Hypothalamus (tissue), 51 donors: ENCODE measurements at regions not wholly inside any gene's neighbourhood (a gene's known extent, or its start where the extent isn't known, plus 50 kb on each side); places are given as distances from the start of the nearest gene placed in this dataset.

Experiments used
- DNase-seq, 51 donors: peaks; one replicate each; lab custom pipeline; 2025; lab: John Stamatoyannopoulos, UW

DNA sequence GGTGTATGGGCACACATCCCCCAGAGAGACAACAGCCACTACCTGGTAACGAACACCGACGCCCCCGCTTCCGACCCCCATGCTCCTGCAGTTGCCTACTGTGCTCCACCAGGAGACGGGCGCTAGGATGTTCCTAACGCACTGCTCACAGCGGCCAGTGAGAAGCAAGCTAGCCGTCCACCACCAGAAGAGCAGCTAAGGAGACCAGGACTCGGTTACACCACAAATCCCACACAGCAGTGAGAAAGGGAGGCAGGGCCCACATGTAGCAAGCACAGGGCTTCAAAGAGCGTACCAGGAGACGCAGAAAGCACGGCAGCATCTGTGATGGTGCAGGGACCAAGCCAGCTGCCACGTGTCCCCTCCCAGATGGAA lies 117.0 kb downstream of the NCOR2 start:
- DNase-seq, result peak in 2 of 51 donors; percentile 11 to 34

- DNase-seq, result peak in 1 of 51 donors; percentile 33
Observed at GRCh38 chr12:124449623-124450375, 117.6 kb downstream of the NCOR2 start.

- no peak for DNase-seq
Observed at GRCh38 chr12:124448955-124449622, 118.3 kb downstream of the NCOR2 start.

- DNase-seq, result no peak
Observed at GRCh38 chr12:124448241-124448954, 119.0 kb downstream of the NCOR2 start.

DNA sequence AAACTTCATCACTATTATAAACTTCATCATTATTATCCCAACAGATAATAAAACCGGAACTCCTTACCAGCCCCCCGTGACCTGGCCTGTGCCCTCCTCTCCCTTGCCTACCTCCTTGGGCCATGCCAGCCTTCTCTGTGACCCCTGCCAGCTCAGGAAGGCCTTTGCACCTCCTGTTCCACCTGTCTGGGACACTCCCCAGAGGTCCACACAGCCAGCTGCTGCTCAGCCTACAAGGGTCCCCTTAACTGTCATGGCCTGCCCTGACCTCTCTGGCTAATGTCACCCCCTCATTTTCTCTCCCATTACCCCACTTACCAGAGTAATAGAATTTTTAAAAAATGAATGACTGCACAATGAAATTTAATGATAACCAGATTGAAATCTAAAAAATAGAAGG lies 121.0 kb downstream of the NCOR2 start:
- no peak for DNase-seq

DNA sequence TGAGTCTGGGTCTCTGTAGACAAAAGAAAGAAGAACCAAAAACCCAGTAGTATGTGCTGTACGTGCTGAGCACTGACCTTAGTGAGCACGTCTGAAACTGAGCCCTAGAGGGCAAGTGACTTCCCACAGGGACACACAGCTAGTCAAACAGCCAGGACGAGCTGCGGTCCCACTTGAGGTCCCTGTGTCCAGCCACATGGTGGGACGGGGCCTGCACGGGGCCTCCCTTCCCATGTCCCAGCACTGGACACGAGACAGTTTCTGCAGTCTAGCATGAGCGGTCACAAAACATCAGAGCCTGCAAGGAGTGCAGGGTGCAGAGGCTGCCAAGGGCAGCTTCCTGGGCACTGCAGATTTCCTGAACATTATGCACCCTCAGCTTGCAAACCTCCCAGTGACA lies 121.6 kb downstream of the NCOR2 start:
- no peak for DNase-seq

- no peak for DNase-seq
Observed at GRCh38 chr12:124445121-124445718, 122.2 kb downstream of the NCOR2 start.

- DNase-seq, result no peak
Observed at GRCh38 chr12:124443931-124444712, 123.3 kb downstream of the NCOR2 start.

DNA sequence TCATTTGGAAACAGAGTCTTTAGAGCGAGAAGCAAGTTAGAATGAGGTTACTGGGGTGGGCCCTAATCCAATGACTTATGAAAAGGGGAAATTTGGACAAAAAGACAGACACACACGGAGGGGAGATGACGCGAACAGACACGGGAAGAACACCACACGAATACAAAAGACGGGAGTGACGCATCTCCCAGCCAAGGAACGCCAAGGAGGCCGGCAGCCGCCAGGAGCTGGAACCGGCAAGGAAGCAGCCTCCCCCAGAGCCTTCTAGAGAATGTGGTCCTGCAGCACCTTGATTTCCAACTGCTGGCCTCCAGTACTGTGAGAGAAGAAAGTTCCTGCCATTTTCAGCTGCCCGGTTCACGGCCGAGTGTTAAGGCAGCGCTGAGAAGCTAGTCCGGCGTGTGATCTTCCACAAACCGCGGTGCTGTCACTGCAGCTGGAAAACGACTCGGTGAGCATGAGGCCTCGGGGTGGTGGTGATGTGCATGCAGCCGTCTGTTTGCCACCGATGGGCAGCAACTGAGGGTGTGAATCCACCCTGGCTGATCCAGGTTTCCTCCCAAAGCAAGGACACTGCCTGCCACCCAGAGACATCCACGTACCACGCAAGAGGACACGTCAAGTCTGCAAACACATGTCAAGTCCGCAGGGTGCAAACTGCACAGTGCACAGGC lies 124.5 kb downstream of the NCOR2 start:
- peak in 2 of 51 donors; percentile 16 to 51 for DNase-seq

- DNase-seq, result no peak
Observed at GRCh38 chr12:124442281-124442680, 125.1 kb downstream of the NCOR2 start.

- peak in 1 of 51 donors; percentile 50 for DNase-seq
Observed at GRCh38 chr12:124441443-124442194, 125.8 kb downstream of the NCOR2 start.

DNA sequence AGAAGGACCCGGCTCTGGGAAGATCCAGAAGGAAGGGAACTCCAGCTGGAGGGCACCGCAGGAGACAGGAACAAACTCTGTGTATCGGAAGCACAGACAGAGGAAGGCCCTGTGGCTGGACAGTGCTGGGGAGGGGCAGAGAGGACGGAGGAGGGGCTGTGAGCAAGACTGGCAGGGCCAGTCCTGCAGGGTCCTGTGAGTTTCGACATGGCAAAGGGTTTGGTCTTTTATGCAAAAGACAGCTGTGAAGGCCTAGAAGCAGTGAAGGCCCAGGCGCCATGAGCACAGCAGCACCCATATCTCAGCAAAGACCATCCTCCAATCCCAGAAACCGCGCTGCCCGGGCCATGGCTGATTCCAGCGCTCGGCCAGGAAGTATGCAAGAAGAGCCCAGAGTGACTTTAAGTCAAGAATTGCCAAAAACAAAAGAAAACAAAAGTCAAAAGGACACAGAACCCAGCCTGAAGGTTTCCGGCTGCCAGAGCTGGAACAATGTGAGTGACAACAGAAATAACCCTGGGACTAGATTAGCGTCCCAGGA lies 126.5 kb downstream of the NCOR2 start:
- no peak for DNase-seq

- no peak for DNase-seq
Observed at GRCh38 chr12:124440031-124440626, 127.3 kb downstream of the NCOR2 start.

DNA sequence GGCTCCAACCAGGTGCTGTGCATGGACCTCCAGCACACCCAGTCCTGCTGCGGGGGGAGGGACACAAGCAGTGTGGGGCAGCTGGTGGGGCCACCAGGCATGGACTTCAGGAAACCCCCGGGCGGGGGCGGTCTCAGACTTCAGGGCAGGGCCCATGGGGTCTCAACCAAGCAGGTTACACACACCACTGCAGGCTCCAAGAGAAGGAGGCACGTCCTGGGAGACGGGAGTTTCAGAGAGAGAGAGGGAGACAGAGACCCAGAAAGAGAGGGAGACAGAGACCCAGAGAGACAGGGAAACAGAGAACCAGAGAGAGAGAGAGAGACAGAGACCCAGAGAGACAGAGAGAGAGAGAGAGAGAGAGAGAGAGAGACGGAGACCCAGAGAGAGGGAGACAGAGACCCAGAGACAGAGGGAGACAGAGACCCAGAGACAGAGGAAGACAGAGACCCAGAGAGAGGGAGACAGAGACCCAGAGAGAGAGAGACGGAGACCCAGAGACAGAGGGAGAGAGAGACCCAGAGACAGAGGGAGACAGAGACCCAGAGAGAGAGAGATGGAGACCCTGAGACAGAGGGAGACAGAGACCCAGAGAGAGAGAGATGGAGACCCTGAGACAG lies 128.9 kb downstream of the NCOR2 start:
- no peak for DNase-seq

- no peak for DNase-seq
Observed at GRCh38 chr12:124437617-124438436, 129.6 kb downstream of the NCOR2 start.

- no peak for DNase-seq
Observed at GRCh38 chr12:124437121-124437520, 130.3 kb downstream of the NCOR2 start.

DNA sequence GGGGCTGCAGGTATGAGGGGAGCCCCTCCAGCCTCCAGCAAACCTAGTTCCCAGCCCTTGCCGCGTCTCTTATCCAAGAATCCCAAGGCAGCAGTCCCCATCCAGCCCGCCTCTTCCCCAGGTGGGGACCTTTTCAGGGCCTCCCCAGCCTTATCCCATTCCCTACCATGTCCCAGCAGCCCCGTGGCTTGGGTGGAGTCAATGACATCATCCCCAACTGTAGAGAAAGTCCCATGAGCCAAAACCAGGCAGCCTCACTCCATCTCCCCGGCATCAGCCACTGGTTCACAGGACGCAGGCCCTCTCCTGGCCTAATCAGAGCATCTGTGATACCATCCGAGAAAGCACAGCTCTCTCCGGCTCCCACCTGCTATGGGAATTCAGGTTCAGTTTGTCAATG lies 131.0 kb downstream of the NCOR2 start:
- no peak for DNase-seq
